ENCODE measurements at regions not wholly inside any gene's neighbourhood (a gene's known extent, or its start where the extent isn't known, plus 50 kb on each side); places are given as distances from the start of the nearest gene placed in this dataset.

- DNase-seq (ENCODE audit: low read depth in 2 of 3, low spot score in 1 of 3): no peak
These were observed 167.8 kb downstream of the PAX1 start for GRCh38 chr20:21873291-21873690.

DNA sequence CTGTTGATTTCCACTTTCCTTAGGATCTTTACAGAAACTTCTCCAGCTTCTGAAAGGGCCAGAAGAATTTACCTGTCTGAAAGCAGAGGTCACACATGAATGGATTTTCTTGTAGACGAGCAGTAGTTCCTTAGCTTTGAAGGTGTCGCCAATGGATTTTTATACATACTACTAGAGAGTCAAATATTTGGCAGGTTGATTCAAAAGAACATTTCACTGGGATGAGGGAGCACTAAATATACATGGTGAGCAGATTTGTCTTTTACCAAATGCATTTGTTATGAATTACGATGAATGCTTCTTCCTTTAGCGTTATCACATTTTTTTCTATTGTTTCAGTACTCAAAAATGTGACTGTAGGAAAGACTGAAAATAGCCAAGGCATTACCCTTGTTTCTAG lies 162.3 kb downstream of the PAX1 start:
- no peak for DNase-seq (ENCODE audit: low read depth in 2 of 3, low spot score in 1 of 3)

DNA sequence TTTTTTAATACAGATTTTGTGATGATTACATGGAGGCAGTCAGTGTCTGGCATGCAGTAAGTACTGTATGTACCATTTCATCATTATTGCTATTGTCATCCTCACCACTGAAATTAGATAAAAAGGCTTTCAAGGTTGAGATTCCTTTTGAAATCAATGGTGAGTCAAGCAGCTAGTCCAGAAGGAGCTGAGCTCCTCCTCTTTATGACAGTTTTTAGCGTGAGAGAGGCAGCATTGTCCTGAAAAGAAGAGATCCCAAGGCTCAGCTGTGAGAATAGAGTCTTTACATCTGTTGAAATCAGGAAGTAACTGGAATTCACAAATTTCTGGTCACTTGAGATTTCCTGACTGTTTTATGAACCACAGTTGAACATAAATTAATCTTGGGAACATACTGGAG lies 161.9 kb downstream of the PAX1 start:
- no peak for DNase-seq (ENCODE audit: low read depth in 2 of 3, low spot score in 1 of 3)

DNA sequence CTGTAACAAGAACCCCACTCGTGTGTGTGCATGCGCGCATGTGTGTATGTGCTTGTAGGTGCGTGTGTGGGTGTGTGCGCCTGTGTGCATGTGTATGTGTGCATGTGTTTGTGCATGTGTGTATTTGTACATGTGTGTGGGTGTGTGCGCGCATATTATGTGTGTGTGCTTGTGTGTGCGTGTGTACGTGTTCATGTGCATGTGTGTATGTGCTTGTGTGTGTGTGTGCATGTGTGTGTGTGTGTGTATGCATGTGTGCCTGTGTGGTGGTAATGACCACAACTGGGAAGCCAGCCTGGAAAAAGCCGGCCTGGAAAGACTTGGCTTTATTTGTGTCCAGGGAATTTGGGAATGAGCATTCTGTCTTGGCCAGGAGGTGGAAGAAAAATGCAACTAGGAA lies 157.5 kb downstream of the PAX1 start:
- DNase-seq (ENCODE audit: low read depth in 2 of 3, low spot score in 1 of 3): no peak

DNA sequence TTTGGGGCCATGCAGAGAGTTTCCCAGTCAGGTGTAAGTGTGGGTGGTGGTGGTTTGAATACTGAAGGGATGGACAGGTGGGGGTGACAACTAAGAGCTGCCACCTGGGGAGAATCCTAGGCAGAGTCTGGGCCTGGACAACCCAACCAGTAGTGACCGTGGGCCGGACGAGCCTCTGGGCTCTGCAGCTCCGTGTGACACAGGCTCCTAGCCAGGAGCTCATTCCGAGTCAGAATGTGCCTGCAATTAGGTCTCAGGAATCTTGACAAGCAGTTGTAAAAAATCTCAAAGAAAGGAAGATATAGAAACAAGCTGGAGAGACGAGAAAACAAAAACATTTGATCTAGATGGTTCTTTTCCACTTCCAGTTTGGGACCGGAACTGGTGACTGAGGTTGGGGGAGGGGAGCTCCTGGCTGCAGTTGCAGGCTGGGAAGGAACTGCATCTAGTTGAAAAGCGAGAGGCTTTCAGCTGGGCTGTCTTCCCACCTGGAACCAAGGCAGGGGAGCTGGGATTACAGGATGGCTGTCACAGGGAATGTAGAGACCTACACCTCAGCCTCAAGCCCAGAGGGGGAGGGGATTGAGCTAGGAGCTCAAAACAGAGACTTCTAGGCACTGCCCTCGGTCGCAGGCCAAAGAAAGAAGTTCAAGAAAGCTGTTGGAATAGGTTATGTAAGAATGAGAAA lies 156.9 kb downstream of the PAX1 start:
- DNase-seq (ENCODE audit: low read depth in 2 of 3, low spot score in 1 of 3): no peak

DNA sequence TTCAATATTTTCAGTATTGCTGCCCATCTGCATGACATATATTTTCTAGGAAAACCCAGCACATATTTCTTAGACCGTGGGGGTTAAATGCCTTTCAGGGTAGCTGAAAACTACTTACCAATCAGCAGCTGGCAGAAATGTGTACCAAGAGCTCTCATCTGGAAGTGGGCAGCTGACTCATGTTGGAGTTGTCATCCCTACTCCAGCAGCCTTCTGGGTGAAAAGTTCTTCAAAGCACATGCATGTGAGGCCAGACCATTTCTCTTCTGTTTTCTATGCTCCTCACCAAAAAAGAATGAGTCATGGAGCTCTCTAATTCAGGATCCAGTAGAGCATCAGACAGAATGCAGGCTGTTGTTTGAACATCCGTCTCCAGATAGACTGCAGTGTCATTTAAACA lies 135.5 kb downstream of the PAX1 start:
- DNase-seq (ENCODE audit: low read depth in 2 of 3, low spot score in 1 of 3): no peak

DNA sequence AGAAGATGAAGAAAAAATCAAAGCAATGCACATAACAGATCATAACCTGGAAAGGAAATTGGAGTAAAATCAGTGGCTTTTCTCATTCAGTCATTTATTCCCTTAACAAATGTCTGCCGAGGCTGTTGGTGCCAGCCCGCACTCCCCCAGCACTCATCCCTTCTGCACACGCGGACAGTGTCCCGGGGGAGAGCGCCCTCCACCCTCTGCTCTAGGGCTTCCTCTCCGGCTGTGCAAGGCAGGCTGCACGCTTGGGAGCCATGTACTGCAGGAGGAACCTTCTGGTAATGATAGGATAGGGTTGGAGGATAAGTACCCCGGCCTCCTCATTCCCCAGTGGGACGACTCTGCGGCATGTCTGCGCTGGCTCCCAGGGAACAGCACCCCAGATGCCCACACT lies 134.5 kb downstream of the PAX1 start:
- no peak for DNase-seq (ENCODE audit: low read depth in 2 of 3, low spot score in 1 of 3)

DNA sequence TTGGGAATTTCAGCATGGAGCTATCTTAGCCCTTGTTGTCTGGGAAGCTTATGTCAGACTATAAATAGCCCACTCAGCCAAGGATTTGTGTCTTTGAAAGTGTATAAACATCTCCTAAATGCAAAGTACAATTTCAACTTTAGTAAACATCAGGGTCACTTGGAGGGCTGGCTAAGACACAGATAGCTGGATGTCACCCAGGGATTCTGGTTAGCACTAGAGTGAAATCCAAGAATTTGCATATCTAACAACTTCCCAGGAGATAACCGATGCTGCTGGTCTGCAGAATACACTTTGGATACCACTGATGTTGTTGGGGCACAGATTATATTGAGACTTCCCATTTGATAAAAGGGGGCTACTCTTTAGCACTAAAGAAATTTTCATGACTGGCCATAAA lies 130.9 kb downstream of the PAX1 start:
- DNase-seq (ENCODE audit: low read depth in 2 of 3, low spot score in 1 of 3): no peak

DNA sequence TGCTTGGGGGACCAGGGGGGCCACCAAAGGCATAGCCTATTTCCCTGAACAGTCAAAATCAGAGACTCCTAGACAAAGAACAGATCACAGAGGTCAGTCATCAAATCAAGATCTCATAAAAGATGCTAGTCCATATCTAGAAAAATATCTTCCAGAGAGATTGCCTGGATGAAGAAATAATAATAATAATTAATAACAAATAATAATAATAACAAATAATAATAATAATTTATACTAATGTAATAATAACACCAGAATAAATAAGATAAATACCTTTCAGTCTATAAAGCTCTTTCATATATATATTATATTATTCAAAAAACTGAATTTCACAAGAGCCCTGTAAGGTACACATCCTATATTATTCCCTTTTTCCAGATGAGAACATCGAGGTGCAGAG lies 129.6 kb downstream of the PAX1 start:
- DNase-seq (ENCODE audit: low read depth in 2 of 3, low spot score in 1 of 3): no peak

GRCh38 chr20:21832442-21833385 lies 127.2 kb downstream of the PAX1 start:
- DNase-seq (ENCODE audit: low read depth in 2 of 3, low spot score in 1 of 3): no peak

GRCh38 chr20:21826976-21827375 lies 121.5 kb downstream of the PAX1 start:
- DNase-seq (ENCODE audit: low read depth in 2 of 3, low spot score in 1 of 3): no peak

GRCh38 chr20:21821358-21821757 lies 115.9 kb downstream of the PAX1 start:
- DNase-seq (ENCODE audit: low read depth in 2 of 3, low spot score in 1 of 3): no peak

GRCh38 chr20:21820688-21821087 lies 115.2 kb downstream of the PAX1 start:
- DNase-seq (ENCODE audit: low read depth in 2 of 3, low spot score in 1 of 3): no peak

DNA sequence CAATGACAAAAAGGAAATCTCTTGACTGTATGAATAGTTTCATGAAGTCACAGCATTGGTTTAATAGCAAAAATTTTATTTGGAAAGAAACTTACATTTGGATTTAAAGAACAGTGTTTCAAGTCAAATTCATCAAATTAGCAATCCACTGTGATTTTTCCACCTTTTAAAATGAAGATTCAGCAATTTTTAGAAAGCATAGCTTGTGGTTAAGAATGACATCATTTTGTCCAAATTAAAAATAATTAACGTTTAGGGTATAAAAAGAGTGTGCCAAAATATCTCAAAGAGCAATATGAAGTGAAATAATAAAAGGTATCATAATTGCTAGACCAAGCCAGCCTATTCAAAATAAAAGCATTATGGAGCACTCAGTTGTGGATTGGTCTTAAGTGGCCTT lies 114.6 kb downstream of the PAX1 start:
- no peak for DNase-seq (ENCODE audit: low read depth in 2 of 3, low spot score in 1 of 3)

- DNase-seq (ENCODE audit: low read depth in 2 of 3, low spot score in 1 of 3): no peak
These were observed 106.9 kb downstream of the PAX1 start for GRCh38 chr20:21812379-21812778.

GRCh38 chr20:21809961-21810523 lies 104.6 kb downstream of the PAX1 start:
- DNase-seq (ENCODE audit: low read depth in 2 of 3, low spot score in 1 of 3): no peak

- DNase-seq (ENCODE audit: low read depth in 2 of 3, low spot score in 1 of 3): peak; percentile 3 to 20 (median 11)
These were observed 103.6 kb downstream of the PAX1 start for GRCh38 chr20:21808863-21809664.

GRCh38 chr20:21808139-21808538 lies 102.7 kb downstream of the PAX1 start:
- DNase-seq (ENCODE audit: low read depth in 2 of 3, low spot score in 1 of 3): no peak

DNA sequence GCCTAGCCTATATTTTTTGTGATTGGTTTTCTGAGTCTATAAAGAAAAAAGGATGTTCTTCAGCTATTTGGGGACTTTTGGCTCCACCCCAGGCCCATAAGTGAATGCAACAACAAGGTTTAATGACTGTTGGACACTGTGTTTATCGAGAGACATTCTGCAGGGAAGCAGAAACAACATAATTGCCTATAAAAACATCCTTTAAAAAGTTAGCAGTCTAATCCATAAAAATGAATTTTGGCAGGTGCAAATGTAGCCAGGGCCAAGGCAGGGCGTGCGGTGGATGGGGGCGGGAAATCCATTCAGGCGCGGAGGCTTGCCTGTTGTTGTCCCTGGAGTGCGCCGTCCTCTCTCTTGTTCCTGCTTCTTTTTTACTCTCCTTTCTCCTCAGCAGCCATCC lies 99.3 kb downstream of the PAX1 start:
- no peak for DNase-seq (ENCODE audit: low read depth in 2 of 3, low spot score in 1 of 3)

DNA sequence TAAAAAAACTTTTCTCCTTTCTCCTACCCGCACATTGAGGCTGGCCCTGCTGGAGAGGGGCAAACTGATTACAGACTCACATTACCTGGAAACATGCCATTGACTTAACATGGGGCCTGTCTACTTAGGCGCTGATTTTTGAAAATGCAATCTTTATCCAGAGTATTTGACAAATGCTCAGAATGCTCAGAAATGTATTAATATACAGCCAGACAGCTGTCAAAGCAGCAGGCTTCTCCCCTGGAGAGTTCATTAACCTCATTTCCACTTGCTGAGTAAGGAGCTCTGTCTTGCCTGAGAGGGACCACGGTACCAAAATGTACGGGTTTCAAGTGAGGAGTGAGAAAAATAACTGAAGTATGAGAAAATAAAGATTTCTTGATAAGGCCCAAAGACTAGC lies 95.7 kb downstream of the PAX1 start:
- no peak for DNase-seq (ENCODE audit: low read depth in 2 of 3, low spot score in 1 of 3)

- no peak for DNase-seq (ENCODE audit: low read depth in 2 of 3, low spot score in 1 of 3)
These were observed 92.9 kb downstream of the PAX1 start for GRCh38 chr20:21798384-21798783.

Data from stimulated activated CD4-positive, alpha-beta T cell treated with anti-CD3 and anti-CD28 coated beads, Interleukin-12 subunit alpha, Interleukin-12 subunit beta, amount 100 ng/mL, for 48 hours (primary cell).